ENCODE measurements at regions not wholly inside any gene's neighbourhood (a gene's known extent, or its start where the extent isn't known, plus 50 kb on each side); places are given as distances from the start of the nearest gene placed in this dataset.

- Histone ChIP-seq H3K27ac (ENCODE audit: low read depth in 1 of 2, low read length in 2 of 2) (no peak overlapping the region), H3K79me2 (ENCODE audit: insufficient read depth, low read length) (no peaks in the 10 kb centered on the region), H3K9me3 (replicated peaks in 1 of 2; ENCODE audit: control insufficient read depth in 1 of 2, insufficient read depth in 1 of 2, low read length in 2 of 2) (peaks cover 0 to 5% of the 10 kb centered on the region in 2 donors), H3K4me1 (ENCODE audit: control insufficient read depth in 1 of 2, insufficient read depth in 2 of 2, low read length in 2 of 2) (no peaks in the 10 kb centered on the region), H3K4me3 (replicated peaks in 1 of 3; ENCODE audit: low read depth in 2 of 3, low read length in 3 of 3) (no peak overlapping the region), H4K20me1 (ENCODE audit: insufficient read depth, low read length) (no peaks in the 10 kb centered on the region), H3K27me3 (ENCODE audit: control insufficient read depth in 2 of 2, insufficient read depth in 2 of 2, low read length in 2 of 2) (peaks cover 7 to 23% of the 10 kb centered on the region in 2 donors), H3K4me2 (replicated peaks; ENCODE audit: extremely low read depth, low read length, poor library complexity, severe bottlenecking) (no peak overlapping the region), H3K9ac (ENCODE audit: insufficient read depth, low read length, poor library complexity, severe bottlenecking) (no peak overlapping the region), H3K36me3 (replicated peaks in 1 of 2; ENCODE audit: control insufficient read depth in 1 of 2, insufficient read depth in 2 of 2, low read length in 2 of 2) (no peaks in the 10 kb centered on the region), H2AFZ (ENCODE audit: insufficient read depth, low read depth, low read length, poor library complexity, severe bottlenecking) (no peak overlapping the region)
- H3K4me1 Mint-ChIP-seq, result no peaks in the 10 kb centered on the region
- no peak for TF ChIP-seq CTCF (IDR thresholded peaks at IDR 0.05)
- H3K27ac Mint-ChIP-seq, result no peak overlapping the region
- no peaks in the 10 kb centered on the region for H3K36me3 Mint-ChIP-seq
- H3K4me3 Mint-ChIP-seq, result no peak overlapping the region
- no peak for DNase-seq
- WGBS (ENCODE audit: insufficient coverage), result 100% methylated on average over 1 of the region's 7 CpGs
- intact Hi-C loops (cut with micrococcal nuclease), result no loop called here
- peaks cover 16 to 23% (median 22%) of the 10 kb centered on the region in 3 donors for H3K27me3 Mint-ChIP-seq (ENCODE audit: low read depth in 3 of 3)
- peaks cover 0 to 6% (median 2%) of the 10 kb centered on the region in 7 donors for H3K9me3 Mint-ChIP-seq
Observed at GRCh38 chr13:74573654-74574053, 439.4 kb upstream of the KLF12 start.

GRCh38 chr13:74571811-74572210, 437.6 kb upstream of the KLF12 start:
- H3K4me3 Mint-ChIP-seq, result no peak overlapping the region
- Histone ChIP-seq H3K79me2 (ENCODE audit: insufficient read depth, low read length) (no peaks in the 10 kb centered on the region), H3K27me3 (ENCODE audit: control insufficient read depth in 2 of 2, insufficient read depth in 2 of 2, low read length in 2 of 2) (peaks cover 7 to 23% of the 10 kb centered on the region in 2 donors), H3K9me3 (replicated peaks in 1 of 2; ENCODE audit: control insufficient read depth in 1 of 2, insufficient read depth in 1 of 2, low read length in 2 of 2) (peaks cover 0 to 5% of the 10 kb centered on the region in 2 donors), H3K27ac (ENCODE audit: low read depth in 1 of 2, low read length in 2 of 2) (no peak overlapping the region), H3K4me1 (ENCODE audit: control insufficient read depth in 1 of 2, insufficient read depth in 2 of 2, low read length in 2 of 2) (no peaks in the 10 kb centered on the region), H3K4me3 (replicated peaks in 1 of 3; ENCODE audit: low read depth in 2 of 3, low read length in 3 of 3) (no peak overlapping the region), H2AFZ (ENCODE audit: insufficient read depth, low read depth, low read length, poor library complexity, severe bottlenecking) (no peak overlapping the region), H3K9ac (ENCODE audit: insufficient read depth, low read length, poor library complexity, severe bottlenecking) (no peak overlapping the region), H4K20me1 (ENCODE audit: insufficient read depth, low read length) (no peaks in the 10 kb centered on the region), H3K36me3 (replicated peaks in 1 of 2; ENCODE audit: control insufficient read depth in 1 of 2, insufficient read depth in 2 of 2, low read length in 2 of 2) (no peaks in the 10 kb centered on the region), H3K4me2 (replicated peaks; ENCODE audit: extremely low read depth, low read length, poor library complexity, severe bottlenecking) (no peak overlapping the region)
- H3K36me3 Mint-ChIP-seq, result no peaks in the 10 kb centered on the region
- H3K27me3 Mint-ChIP-seq (ENCODE audit: low read depth in 3 of 3), result peaks cover 16 to 23% (median 19%) of the 10 kb centered on the region in 3 donors
- no peaks in the 10 kb centered on the region for H3K4me1 Mint-ChIP-seq
- no peak overlapping the region for H3K27ac Mint-ChIP-seq
- no peak for DNase-seq
- WGBS (ENCODE audit: insufficient coverage), result 100% methylated on average over 1 of the region's 4 CpGs
- peaks cover 0 to 6% (median 2%) of the 10 kb centered on the region in 7 donors for H3K9me3 Mint-ChIP-seq
- TF ChIP-seq CTCF (IDR thresholded peaks at IDR 0.05), result no peak
- intact Hi-C loops (cut with micrococcal nuclease), result no loop called here

Data from CD14-positive monocyte (primary cell).